ENCODE measurements at regions not wholly inside any gene's neighbourhood (a gene's known extent, or its start where the extent isn't known, plus 50 kb on each side); places are given as distances from the start of the nearest gene placed in this dataset.

- no peak for TF ChIP-seq IRF1 (CRISPR knock-in tag; IDR thresholded peaks at IDR 0.05)
- no peak for TF ChIP-seq ZNF232 (CRISPR knock-in tag; IDR thresholded peaks at IDR 0.05)
- no peak for TF ChIP-seq HMGXB4 (CRISPR knock-in tag; IDR thresholded peaks at IDR 0.05)
- no peak for TF ChIP-seq ESRRA (CRISPR knock-in tag; IDR thresholded peaks at IDR 0.05; ENCODE audit: borderline replicate concordance)
- TF ChIP-seq ZSCAN18 (CRISPR knock-in tag; IDR thresholded peaks at IDR 0.05), result no peak
- no peak for TF ChIP-seq E2F4 (CRISPR knock-in tag; IDR thresholded peaks at IDR 0.05; ENCODE audit: borderline replicate concordance, low read depth)
- no peak for TF ChIP-seq NFATC4 (CRISPR knock-in tag; IDR thresholded peaks at IDR 0.05)
- TF ChIP-seq ZNF532 (CRISPR knock-in tag; IDR thresholded peaks at IDR 0.05; ENCODE audit: borderline replicate concordance), result no peak
- no peak for TF ChIP-seq ATF1 (CRISPR knock-in tag; IDR thresholded peaks at IDR 0.05)
- no peak for TF ChIP-seq NR2C2 (CRISPR knock-in tag; IDR thresholded peaks at IDR 0.05)
- TF ChIP-seq FOXK1 (CRISPR knock-in tag; IDR thresholded peaks at IDR 0.05), result no peak
Measured at GRCh38 chr6:144575327-144575726, 290.2 kb downstream of the UTRN start (continued).

- ChIA-PET POLR2A (no interaction called here), CTCF (no interaction called here)
- no peak overlapping the region for H3K4me3 Mint-ChIP-seq
- H3K4me1 Mint-ChIP-seq, result peaks cover 1% of the 10 kb centered on the region
- ATAC-seq, result no peak
- H3K27me3 Mint-ChIP-seq (ENCODE audit: low read depth), result no peaks in the 10 kb centered on the region
- peaks cover 8% of the 10 kb centered on the region; the same call in 1 of the 2 replicates for H3K9me3 Mint-ChIP-seq
- H3K36me3 Mint-ChIP-seq, result peaks cover 30% of the 10 kb centered on the region
- no peak overlapping the region for H3K27ac Mint-ChIP-seq
- no peak for DNase-seq (ENCODE audit: low spot score)
- TF ChIP-seq MXD4 (CRISPR knock-in tag; IDR thresholded peaks at IDR 0.05; ENCODE audit: borderline replicate concordance) (no peak), ZBTB21 (CRISPR knock-in tag; IDR thresholded peaks at IDR 0.05; ENCODE audit: borderline replicate concordance) (no peak), CTCF (IDR thresholded peaks at IDR 0.05) (no peak), FOXP1 (CRISPR knock-in tag; IDR thresholded peaks at IDR 0.05; ENCODE audit: borderline replicate concordance) (no peak), NFATC4 (CRISPR knock-in tag; IDR thresholded peaks at IDR 0.05) (no peak), ZNF423 (CRISPR knock-in tag; IDR thresholded peaks at IDR 0.05) (no peak), JUN (CRISPR knock-in tag; IDR thresholded peaks at IDR 0.05) (no peak), FOXK1 (CRISPR knock-in tag; IDR thresholded peaks at IDR 0.05) (no peak), HMGA2 (CRISPR knock-in tag; IDR thresholded peaks at IDR 0.05) (no peak), ATF6 (CRISPR knock-in tag; IDR thresholded peaks at IDR 0.05) (no peak), ATF1 (CRISPR knock-in tag; IDR thresholded peaks at IDR 0.05) (no peak), PRDM15 (CRISPR knock-in tag; IDR thresholded peaks at IDR 0.05) (no peak)
Measured at GRCh38 chr6:144576871-144577270, 291.7 kb downstream of the UTRN start.

Measured in WTC11 (cell line).